ENCODE measurements at regions not wholly inside any gene's neighbourhood (a gene's known extent, or its start where the extent isn't known, plus 50 kb on each side); places are given as distances from the start of the nearest gene placed in this dataset.

DNA sequence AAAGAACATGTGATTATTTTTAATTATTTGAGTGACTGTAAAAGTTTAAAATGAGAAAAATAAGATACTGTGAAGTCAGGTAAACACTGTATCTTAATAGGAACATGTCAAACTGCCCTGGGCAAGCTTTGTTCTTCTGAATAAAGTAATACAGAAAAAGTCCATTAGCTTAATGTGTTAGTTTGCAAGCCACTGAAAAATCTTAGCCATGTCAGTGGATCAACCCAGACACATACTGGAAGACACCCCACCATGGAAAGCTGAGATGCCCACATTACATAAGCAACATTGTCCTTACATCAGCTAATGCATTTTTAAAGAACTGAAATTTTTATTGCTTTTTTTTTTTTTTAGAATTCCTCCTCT lies 155.2 kb downstream of the BBOX1 start:
- ATAC-seq (ENCODE audit: low read depth) (no peak), DNase-seq (ENCODE audit: low spot score) (no peak)
- no peaks in the 10 kb centered on the region for H3K36me3 ChIP-seq (ENCODE audit: low read depth)
- no peak overlapping the region for H3K4me3 ChIP-seq (ENCODE audit: severe bottlenecking)
- H3K9me3 ChIP-seq (ENCODE audit: severe bottlenecking) = no peaks in the 10 kb centered on the region
- TF ChIP-seq, protein P1, sequence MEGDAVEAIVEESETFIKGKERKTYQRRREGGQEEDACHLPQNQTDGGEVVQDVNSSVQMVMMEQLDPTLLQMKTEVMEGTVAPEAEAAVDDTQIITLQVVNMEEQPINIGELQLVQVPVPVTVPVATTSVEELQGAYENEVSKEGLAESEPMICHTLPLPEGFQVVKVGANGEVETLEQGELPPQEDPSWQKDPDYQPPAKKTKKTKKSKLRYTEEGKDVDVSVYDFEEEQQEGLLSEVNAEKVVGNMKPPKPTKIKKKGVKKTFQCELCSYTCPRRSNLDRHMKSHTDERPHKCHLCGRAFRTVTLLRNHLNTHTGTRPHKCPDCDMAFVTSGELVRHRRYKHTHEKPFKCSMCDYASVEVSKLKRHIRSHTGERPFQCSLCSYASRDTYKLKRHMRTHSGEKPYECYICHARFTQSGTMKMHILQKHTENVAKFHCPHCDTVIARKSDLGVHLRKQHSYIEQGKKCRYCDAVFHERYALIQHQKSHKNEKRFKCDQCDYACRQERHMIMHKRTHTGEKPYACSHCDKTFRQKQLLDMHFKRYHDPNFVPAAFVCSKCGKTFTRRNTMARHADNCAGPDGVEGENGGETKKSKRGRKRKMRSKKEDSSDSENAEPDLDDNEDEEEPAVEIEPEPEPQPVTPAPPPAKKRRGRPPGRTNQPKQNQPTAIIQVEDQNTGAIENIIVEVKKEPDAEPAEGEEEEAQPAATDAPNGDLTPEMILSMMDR (IDR thresholded peaks at IDR 0.05; ENCODE audit: poor library complexity, severe bottlenecking) = no peak
- no peak overlapping the region for H3K27ac ChIP-seq (ENCODE audit: poor library complexity, severe bottlenecking)
- H3K27me3 ChIP-seq (ENCODE audit: insufficient read depth, poor library complexity, severe bottlenecking) = no peaks in the 10 kb centered on the region
- H3K4me1 ChIP-seq (ENCODE audit: insufficient read depth, poor library complexity, severe bottlenecking) = no peaks in the 10 kb centered on the region

DNA sequence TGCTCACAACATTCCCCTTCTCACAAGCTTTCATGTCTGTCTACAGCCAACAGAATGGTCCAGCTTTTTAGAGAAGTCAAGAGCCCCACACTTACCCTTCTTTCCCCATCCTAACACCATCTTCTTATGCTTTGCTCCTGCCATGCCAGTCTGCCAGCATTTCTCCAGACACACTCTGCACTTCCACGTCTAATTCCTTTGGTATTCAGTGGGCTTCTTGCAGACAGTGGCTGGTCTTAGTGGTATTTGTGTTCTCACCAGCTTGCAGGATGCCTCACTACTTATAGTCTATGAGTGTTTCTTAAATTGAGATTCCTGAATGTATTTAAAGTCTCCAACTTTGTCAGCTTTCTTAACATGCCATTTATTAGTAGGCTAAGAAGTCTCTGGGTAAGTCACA lies 154.4 kb downstream of the BBOX1 start:
- H3K9me3 ChIP-seq (ENCODE audit: severe bottlenecking) = no peaks in the 10 kb centered on the region
- H3K27me3 ChIP-seq (ENCODE audit: insufficient read depth, poor library complexity, severe bottlenecking) = no peaks in the 10 kb centered on the region
- no peaks in the 10 kb centered on the region for H3K36me3 ChIP-seq (ENCODE audit: low read depth)
- H3K4me1 ChIP-seq (ENCODE audit: insufficient read depth, poor library complexity, severe bottlenecking) = no peaks in the 10 kb centered on the region
- TF ChIP-seq, protein P1 (IDR thresholded peaks at IDR 0.05; ENCODE audit: poor library complexity, severe bottlenecking) = no peak
- DNase-seq (ENCODE audit: low spot score) (no peak), ATAC-seq (ENCODE audit: low read depth) (no peak)
- no peak overlapping the region for H3K4me3 ChIP-seq (ENCODE audit: severe bottlenecking)
- H3K27ac ChIP-seq (ENCODE audit: poor library complexity, severe bottlenecking) = no peak overlapping the region

- Histone ChIP-seq H3K27me3 (ENCODE audit: insufficient read depth, poor library complexity, severe bottlenecking) (no peaks in the 10 kb centered on the region), H3K9me3 (ENCODE audit: severe bottlenecking) (no peaks in the 10 kb centered on the region), H3K4me3 (ENCODE audit: severe bottlenecking) (no peak overlapping the region), H3K27ac (ENCODE audit: poor library complexity, severe bottlenecking) (no peak overlapping the region), H3K4me1 (ENCODE audit: insufficient read depth, poor library complexity, severe bottlenecking) (no peaks in the 10 kb centered on the region), H3K36me3 (ENCODE audit: low read depth) (no peaks in the 10 kb centered on the region)
- DNase-seq (ENCODE audit: low spot score) (no peak), ATAC-seq (ENCODE audit: low read depth) (no peak)
- TF ChIP-seq, protein P1 (IDR thresholded peaks at IDR 0.05; ENCODE audit: poor library complexity, severe bottlenecking) = no peak
Measured at GRCh38 chr11:27193434-27194225, 153.0 kb downstream of the BBOX1 start.

- Histone ChIP-seq H3K4me3 (ENCODE audit: severe bottlenecking) (no peak overlapping the region), H3K9me3 (ENCODE audit: severe bottlenecking) (no peaks in the 10 kb centered on the region), H3K4me1 (ENCODE audit: insufficient read depth, poor library complexity, severe bottlenecking) (no peaks in the 10 kb centered on the region), H3K36me3 (ENCODE audit: low read depth) (no peaks in the 10 kb centered on the region), H3K27ac (ENCODE audit: poor library complexity, severe bottlenecking) (no peak overlapping the region), H3K27me3 (ENCODE audit: insufficient read depth, poor library complexity, severe bottlenecking) (no peaks in the 10 kb centered on the region)
- DNase-seq (ENCODE audit: low spot score) (no peak), ATAC-seq (ENCODE audit: low read depth) (no peak)
- TF ChIP-seq, protein P1 (IDR thresholded peaks at IDR 0.05; ENCODE audit: poor library complexity, severe bottlenecking) = no peak
Measured at GRCh38 chr11:27192184-27192583, 151.6 kb downstream of the BBOX1 start.

DNA sequence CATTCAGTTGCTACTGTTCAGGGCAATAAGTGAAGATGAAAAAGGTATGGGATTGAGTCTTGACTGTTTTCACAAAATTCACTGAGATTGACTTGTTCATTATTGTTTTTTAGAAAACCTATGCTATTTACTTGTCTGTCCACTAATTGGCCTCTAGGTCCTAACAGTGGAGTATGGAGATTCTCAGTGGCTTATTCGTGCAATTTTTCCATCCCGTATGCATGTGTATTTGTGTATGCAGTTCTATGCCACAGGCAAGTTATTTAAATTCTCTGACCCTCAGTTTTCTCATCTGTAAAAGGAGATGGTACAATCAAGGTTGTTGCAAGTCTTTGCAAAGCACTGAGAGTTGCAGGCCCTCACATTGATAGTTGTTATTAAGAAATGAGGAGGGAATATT lies 151.0 kb downstream of the BBOX1 start:
- no peak for DNase-seq (ENCODE audit: low spot score)
- Histone ChIP-seq H3K9me3 (ENCODE audit: severe bottlenecking) (no peaks in the 10 kb centered on the region), H3K4me3 (ENCODE audit: severe bottlenecking) (no peak overlapping the region), H3K27ac (ENCODE audit: poor library complexity, severe bottlenecking) (no peak overlapping the region), H3K27me3 (ENCODE audit: insufficient read depth, poor library complexity, severe bottlenecking) (no peaks in the 10 kb centered on the region), H3K36me3 (ENCODE audit: low read depth) (no peaks in the 10 kb centered on the region), H3K4me1 (ENCODE audit: insufficient read depth, poor library complexity, severe bottlenecking) (no peaks in the 10 kb centered on the region)
- TF ChIP-seq, protein P1 (IDR thresholded peaks at IDR 0.05; ENCODE audit: poor library complexity, severe bottlenecking) = no peak
- no peak for ATAC-seq (ENCODE audit: low read depth)

All from RWPE2 (cell line).